ENCODE measurements at regions not wholly inside any gene's neighbourhood (a gene's known extent, or its start where the extent isn't known, plus 50 kb on each side); places are given as distances from the start of the nearest gene placed in this dataset.
"Not testable (repeated sequence)": the region's sequence is repeated elsewhere in the genome, so short reads cannot be mapped to it uniquely, and the experiment has no call there.

GRCh38 chr15:72844067-72844466 is 60.5 kb upstream of the ADPGK start:
- Histone ChIP-seq H3K36me3 (ENCODE audit: control insufficient read depth, insufficient read depth, low read length) (no peaks in the 10 kb centered on the region), H3K9me3 (ENCODE audit: control insufficient read depth, insufficient read depth, low read length) (no peaks in the 10 kb centered on the region), H3K27me3 (ENCODE audit: control insufficient read depth, insufficient read depth, low read length) (no peaks in the 10 kb centered on the region; the same call in 1 of the 2 replicates), H3K4me3 (ENCODE audit: low read length) (no peak overlapping the region), H3K27ac (ENCODE audit: low read length) (no peak overlapping the region), H3K4me1 (ENCODE audit: control insufficient read depth, insufficient read depth, low read length) (0 out of 2 replicates have a peak, but pooled peaks cover 2% of the 10 kb centered on the region)
- WGBS (ENCODE audit: insufficient coverage, insufficient read length): no CpG with 5 or more reads among the region's 1 CpG
- DNase-seq (ENCODE audit: low read depth, low spot score): no peak

GRCh38 chr15:72843340-72843739 is 59.8 kb upstream of the ADPGK start:
- not testable (repeated sequence) for H3K27me3 ChIP-seq (ENCODE audit: control insufficient read depth, insufficient read depth, low read length); H3K4me1 ChIP-seq (ENCODE audit: control insufficient read depth, insufficient read depth, low read length); H3K27ac ChIP-seq (ENCODE audit: low read length); DNase-seq (ENCODE audit: low read depth, low spot score); H3K4me3 ChIP-seq (ENCODE audit: low read length); H3K36me3 ChIP-seq (ENCODE audit: control insufficient read depth, insufficient read depth, low read length); H3K9me3 ChIP-seq (ENCODE audit: control insufficient read depth, insufficient read depth, low read length)
- no CpG with 5 or more reads among the region's 4 CpGs for WGBS (ENCODE audit: insufficient coverage, insufficient read length)

- Histone ChIP-seq H3K27me3 (ENCODE audit: control insufficient read depth, insufficient read depth, low read length) (no peaks in the 10 kb centered on the region), H3K27ac (ENCODE audit: low read length) (no peak overlapping the region), H3K4me3 (ENCODE audit: low read length) (no peak overlapping the region), H3K36me3 (ENCODE audit: control insufficient read depth, insufficient read depth, low read length) (no peaks in the 10 kb centered on the region), H3K9me3 (ENCODE audit: control insufficient read depth, insufficient read depth, low read length) (no peaks in the 10 kb centered on the region), H3K4me1 (ENCODE audit: control insufficient read depth, insufficient read depth, low read length) (no peaks in the 10 kb centered on the region)
- WGBS (ENCODE audit: insufficient coverage, insufficient read length): no CpG with 5 or more reads among the region's 7 CpGs
- DNase-seq (ENCODE audit: low read depth, low spot score): no peak
Observed at GRCh38 chr15:72840114-72840513, 56.6 kb upstream of the ADPGK start.

GRCh38 chr15:72838311-72838731 is 54.8 kb upstream of the ADPGK start:
- Histone ChIP-seq H3K4me3 (ENCODE audit: low read length) (no peak overlapping the region), H3K27me3 (ENCODE audit: control insufficient read depth, insufficient read depth, low read length) (no peaks in the 10 kb centered on the region), H3K9me3 (ENCODE audit: control insufficient read depth, insufficient read depth, low read length) (no peaks in the 10 kb centered on the region), H3K36me3 (ENCODE audit: control insufficient read depth, insufficient read depth, low read length) (no peaks in the 10 kb centered on the region), H3K4me1 (ENCODE audit: control insufficient read depth, insufficient read depth, low read length) (no peaks in the 10 kb centered on the region), H3K27ac (ENCODE audit: low read length) (no peak overlapping the region)
- no CpG with 5 or more reads among the region's 5 CpGs for WGBS (ENCODE audit: insufficient coverage, insufficient read length)
- DNase-seq (ENCODE audit: low read depth, low spot score): no peak

GRCh38 chr15:72836676-72837330 is 53.2 kb upstream of the ADPGK start:
- no peak for DNase-seq (ENCODE audit: low read depth, low spot score)
- Histone ChIP-seq H3K4me3 (ENCODE audit: low read length) (no peak overlapping the region), H3K36me3 (ENCODE audit: control insufficient read depth, insufficient read depth, low read length) (no peaks in the 10 kb centered on the region), H3K4me1 (ENCODE audit: control insufficient read depth, insufficient read depth, low read length) (no peaks in the 10 kb centered on the region), H3K27ac (ENCODE audit: low read length) (no peak overlapping the region), H3K9me3 (ENCODE audit: control insufficient read depth, insufficient read depth, low read length) (no peaks in the 10 kb centered on the region), H3K27me3 (ENCODE audit: control insufficient read depth, insufficient read depth, low read length) (no peaks in the 10 kb centered on the region)
- no CpG with 5 or more reads among the region's 6 CpGs for WGBS (ENCODE audit: insufficient coverage, insufficient read length)

- Histone ChIP-seq H3K4me1 (ENCODE audit: control insufficient read depth, insufficient read depth, low read length) (no peaks in the 10 kb centered on the region), H3K27me3 (ENCODE audit: control insufficient read depth, insufficient read depth, low read length) (no peaks in the 10 kb centered on the region), H3K9me3 (ENCODE audit: control insufficient read depth, insufficient read depth, low read length) (no peaks in the 10 kb centered on the region), H3K36me3 (ENCODE audit: control insufficient read depth, insufficient read depth, low read length) (no peaks in the 10 kb centered on the region), H3K27ac (ENCODE audit: low read length) (no peak overlapping the region), H3K4me3 (ENCODE audit: low read length) (no peak overlapping the region)
- DNase-seq (ENCODE audit: low read depth, low spot score): peak; percentile 55
Observed at GRCh38 chr15:72835294-72835890, 51.8 kb upstream of the ADPGK start.

GRCh38 chr15:72833561-72833960 is 50.0 kb upstream of the ADPGK start:
- H3K27me3 ChIP-seq (ENCODE audit: control insufficient read depth, insufficient read depth, low read length): no peaks in the 10 kb centered on the region
- WGBS (ENCODE audit: insufficient coverage, insufficient read length): no CpG with 5 or more reads among the region's 2 CpGs
- no peak overlapping the region for H3K4me3 ChIP-seq (ENCODE audit: low read length)
- H3K9me3 ChIP-seq (ENCODE audit: control insufficient read depth, insufficient read depth, low read length): no peaks in the 10 kb centered on the region
- H3K36me3 ChIP-seq (ENCODE audit: control insufficient read depth, insufficient read depth, low read length): no peaks in the 10 kb centered on the region
- H3K27ac ChIP-seq (ENCODE audit: low read length): no peak overlapping the region
- DNase-seq (ENCODE audit: low read depth, low spot score): no peak
- H3K4me1 ChIP-seq (ENCODE audit: control insufficient read depth, insufficient read depth, low read length): no peaks in the 10 kb centered on the region

Data from iPS DF 6.9 (cell line).